Stimulated activated naive CD8-positive, alpha-beta T cell treated with anti-CD3 and anti-CD28 coated beads, Interleukin-15, Interleukin-2, amounts not matched to agents 100 ng/mL and 50 ng/mL, for 24 hours (primary cell): ENCODE measurements at regions not wholly inside any gene's neighbourhood (a gene's known extent, or its start where the extent isn't known, plus 50 kb on each side); places are given as distances from the start of the nearest gene placed in this dataset.
"Not testable (repeated sequence)": the region's sequence is repeated elsewhere in the genome, so short reads cannot be mapped to it uniquely, and the experiment has no call there.

Source experiments
- H3K27ac Mint-ChIP-seq: one replicate; pipeline ENCODE4 v1.8.0; 2021; ENCODE audit warnings: mild to moderate bottlenecking, mixed read lengths
- H3K27me3 Mint-ChIP-seq: one replicate; pipeline ENCODE4 v1.8.0; 2021; ENCODE audit warnings: mixed read lengths
- H3K36me3 Mint-ChIP-seq: one replicate; pipeline ENCODE4 v1.8.0; 2021; ENCODE audit warnings: low read depth, mixed read lengths
- H3K4me1 Mint-ChIP-seq: one replicate; pipeline ENCODE4 v1.8.0; 2021; ENCODE audit warnings: low read depth, mixed read lengths
- H3K4me3 Mint-ChIP-seq: one replicate; pipeline ENCODE4 v1.8.0; 2021; ENCODE audit warnings: mild to moderate bottlenecking, mixed read lengths
- H3K9me3 Mint-ChIP-seq: one replicate; pipeline ENCODE4 v1.8.0; 2021; ENCODE audit warnings: mixed read lengths

DNA sequence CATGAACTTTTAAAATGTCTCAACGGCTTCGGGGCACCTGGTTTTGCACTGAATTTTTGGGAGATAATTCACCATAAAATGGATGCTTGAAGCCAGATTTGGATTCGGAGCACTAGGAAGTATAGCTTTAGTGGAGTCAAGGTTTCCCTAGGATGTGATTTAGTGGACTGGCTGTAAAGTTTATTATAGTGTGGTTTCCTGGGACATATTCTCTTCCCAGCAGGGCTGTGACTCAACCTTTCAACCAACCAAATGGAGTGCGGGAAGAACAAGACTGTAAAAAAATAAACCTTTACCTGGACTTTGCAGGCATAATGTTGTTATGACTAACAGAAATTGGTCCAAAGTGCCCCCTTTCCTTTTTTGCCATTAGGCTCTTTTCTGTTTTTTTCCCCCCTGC lies 327.4 kb upstream of the MAN1A1 start:
- Mint-ChIP-seq H3K36me3 (no peaks in the 10 kb centered on the region), H3K27me3 (no peaks in the 10 kb centered on the region), H3K4me3 (no peak overlapping the region), H3K9me3 (no peaks in the 10 kb centered on the region), H3K27ac (no peak overlapping the region), H3K4me1 (no peaks in the 10 kb centered on the region)

DNA sequence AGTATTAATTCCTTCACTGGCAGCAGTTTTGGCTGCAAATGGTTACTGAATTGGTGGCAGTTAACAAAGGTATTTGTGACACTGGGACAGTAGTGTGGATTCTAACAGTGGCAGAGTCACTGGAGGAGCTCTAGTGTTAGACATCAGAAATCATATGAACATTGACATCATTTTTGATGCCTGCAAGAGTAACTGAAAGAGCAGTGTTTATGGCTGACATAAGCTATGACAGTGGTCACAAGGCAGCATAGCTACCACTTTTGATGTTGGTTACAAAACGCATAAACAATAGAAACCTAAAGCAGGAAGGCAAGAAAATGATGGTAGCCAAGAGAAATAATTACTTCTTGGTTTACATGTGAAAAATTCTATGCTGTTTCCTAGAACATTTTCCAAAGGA lies 326.7 kb upstream of the MAN1A1 start:
- H3K27ac Mint-ChIP-seq, result no peak overlapping the region
- H3K27me3 Mint-ChIP-seq, result no peaks in the 10 kb centered on the region
- no peaks in the 10 kb centered on the region for H3K36me3 Mint-ChIP-seq
- no peaks in the 10 kb centered on the region for H3K9me3 Mint-ChIP-seq
- no peaks in the 10 kb centered on the region for H3K4me1 Mint-ChIP-seq
- H3K4me3 Mint-ChIP-seq, result no peak overlapping the region

DNA sequence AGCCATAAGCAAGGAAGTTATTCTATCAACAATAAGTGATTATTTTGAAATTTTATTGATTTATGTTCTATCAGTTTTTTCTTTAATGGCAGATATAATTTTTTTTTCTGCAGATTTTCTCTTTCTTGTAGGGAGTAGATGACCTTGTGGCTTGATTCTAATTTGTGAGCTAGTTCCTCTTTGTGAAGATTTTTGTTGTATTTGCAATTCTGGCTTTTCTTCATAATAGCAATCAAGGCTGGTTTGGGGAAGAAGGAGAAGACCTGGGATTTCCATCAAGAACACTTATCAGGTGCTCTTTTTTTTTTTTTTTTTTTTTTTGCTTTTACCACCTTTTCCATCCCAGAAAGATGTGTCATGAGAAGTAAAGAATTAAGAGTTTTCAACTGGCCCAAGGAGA lies 324.2 kb upstream of the MAN1A1 start:
- H3K4me1 Mint-ChIP-seq, result peaks cover 5% of the 10 kb centered on the region
- no peaks in the 10 kb centered on the region for H3K36me3 Mint-ChIP-seq
- no peaks in the 10 kb centered on the region for H3K27me3 Mint-ChIP-seq
- no peak overlapping the region for H3K4me3 Mint-ChIP-seq
- H3K27ac Mint-ChIP-seq, result no peak overlapping the region
- no peaks in the 10 kb centered on the region for H3K9me3 Mint-ChIP-seq

DNA sequence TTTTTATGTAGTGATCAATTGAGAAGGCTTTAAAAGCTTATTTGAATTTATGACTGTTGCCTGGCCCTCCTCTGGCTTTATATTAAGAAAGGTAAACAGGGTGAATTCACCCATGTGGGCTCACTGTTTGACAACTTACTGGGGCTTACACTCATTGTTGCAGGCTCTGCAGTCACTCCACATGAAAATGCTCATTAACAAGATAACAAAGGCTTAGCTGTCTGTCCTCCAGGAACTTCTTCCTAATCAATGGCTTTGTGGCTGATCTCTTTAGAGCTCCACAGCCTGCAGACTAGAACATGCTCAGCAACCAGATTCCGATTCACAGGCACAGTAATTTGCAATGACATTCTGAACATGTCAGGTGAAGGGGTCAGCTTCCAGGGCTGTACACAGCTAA lies 323.2 kb upstream of the MAN1A1 start:
- Mint-ChIP-seq H3K4me3 (no peak overlapping the region), H3K36me3 (no peaks in the 10 kb centered on the region), H3K27ac (no peak overlapping the region), H3K27me3 (no peaks in the 10 kb centered on the region), H3K9me3 (no peaks in the 10 kb centered on the region), H3K4me1 (peaks cover 5% of the 10 kb centered on the region)

DNA sequence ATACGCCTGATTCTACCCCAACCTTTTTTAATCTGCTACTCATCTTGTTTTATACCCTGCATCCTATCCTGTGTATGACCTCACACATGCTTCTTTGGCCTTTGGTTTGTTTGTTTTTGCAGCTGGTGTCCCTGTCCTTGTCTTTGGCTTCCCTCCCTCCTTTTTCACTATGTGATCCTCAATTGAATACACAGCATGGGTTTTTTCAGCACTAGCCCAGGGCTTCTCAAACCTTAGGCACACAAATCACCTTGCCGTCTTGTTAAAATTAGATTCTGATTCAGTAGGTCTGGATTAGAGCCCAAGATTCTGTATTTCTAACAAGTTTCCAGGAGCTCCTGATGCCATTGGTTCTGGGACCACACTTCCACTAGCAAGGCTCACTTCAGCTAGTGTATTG lies 321.5 kb upstream of the MAN1A1 start:
- Mint-ChIP-seq H3K27ac (no peak overlapping the region), H3K36me3 (no peaks in the 10 kb centered on the region), H3K27me3 (no peaks in the 10 kb centered on the region), H3K4me3 (no peak overlapping the region), H3K4me1 (peaks cover 5% of the 10 kb centered on the region), H3K9me3 (no peaks in the 10 kb centered on the region)

DNA sequence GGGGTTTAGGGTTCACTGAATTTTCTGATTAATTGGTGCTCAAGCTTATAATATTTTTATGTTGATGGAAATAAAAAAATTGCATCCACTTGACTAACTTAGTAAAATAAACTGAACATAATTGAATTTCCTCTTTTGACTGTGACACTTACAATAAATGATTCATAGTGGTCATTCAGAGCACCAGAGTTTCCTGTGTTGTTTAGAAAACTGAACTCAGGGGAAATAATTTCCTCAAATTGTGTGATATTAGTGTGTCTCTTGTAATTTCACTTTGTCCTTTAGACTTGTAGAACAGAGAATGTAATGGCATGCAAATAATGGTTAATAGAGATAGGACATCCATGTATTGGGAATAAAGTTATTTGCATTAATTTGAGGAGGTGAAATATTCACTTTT lies 319.7 kb upstream of the MAN1A1 start:
- Mint-ChIP-seq H3K27ac (no peak overlapping the region), H3K27me3 (no peaks in the 10 kb centered on the region), H3K4me3 (no peak overlapping the region), H3K9me3 (no peaks in the 10 kb centered on the region), H3K36me3 (no peaks in the 10 kb centered on the region), H3K4me1 (peaks cover 5% of the 10 kb centered on the region)

DNA sequence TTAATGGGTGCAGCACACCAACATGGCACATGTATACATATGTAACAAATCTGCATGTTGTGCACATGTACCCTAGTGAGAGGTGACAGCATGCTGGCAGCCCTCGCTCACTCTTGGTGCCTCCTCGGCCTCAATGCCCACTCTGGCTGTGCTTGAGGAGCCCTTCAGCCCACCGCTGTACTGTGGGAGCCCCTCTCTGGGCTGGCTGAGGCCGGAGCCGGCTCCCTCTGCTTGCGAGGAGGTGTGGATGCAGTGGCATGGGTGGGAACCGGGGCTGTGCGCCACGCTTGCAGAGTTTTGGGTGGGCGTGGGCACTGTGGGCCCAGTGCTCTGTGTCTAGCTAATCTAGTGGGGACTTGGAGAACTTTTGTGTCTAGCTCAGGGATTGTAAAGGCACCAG lies 315.9 kb upstream of the MAN1A1 start:
- not testable (repeated sequence) for H3K4me1 Mint-ChIP-seq, H3K27me3 Mint-ChIP-seq, H3K36me3 Mint-ChIP-seq, H3K27ac Mint-ChIP-seq, H3K4me3 Mint-ChIP-seq, H3K9me3 Mint-ChIP-seq

DNA sequence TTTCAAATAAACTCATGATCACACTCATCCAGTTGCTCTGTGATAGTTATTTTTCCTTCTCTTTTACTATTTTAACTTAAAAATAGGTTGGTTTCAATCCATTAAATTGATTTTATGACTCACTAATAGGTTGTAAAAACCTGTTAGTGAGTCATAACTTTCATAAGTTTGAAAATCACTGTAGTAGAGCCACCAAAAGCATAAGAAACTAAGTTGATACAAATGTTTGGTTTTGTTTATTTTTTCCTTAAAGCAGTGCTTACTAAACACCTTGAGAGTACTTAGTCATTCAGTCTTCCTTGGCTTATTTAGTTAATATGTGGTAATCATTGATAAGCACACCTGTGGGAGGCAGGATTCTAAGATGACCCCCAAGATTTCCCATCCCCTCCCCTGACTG lies 312.1 kb upstream of the MAN1A1 start:
- no peak overlapping the region for H3K4me3 Mint-ChIP-seq
- no peaks in the 10 kb centered on the region for H3K4me1 Mint-ChIP-seq
- H3K36me3 Mint-ChIP-seq, result no peaks in the 10 kb centered on the region
- no peaks in the 10 kb centered on the region for H3K27me3 Mint-ChIP-seq
- no peak overlapping the region for H3K27ac Mint-ChIP-seq
- H3K9me3 Mint-ChIP-seq, result no peaks in the 10 kb centered on the region

DNA sequence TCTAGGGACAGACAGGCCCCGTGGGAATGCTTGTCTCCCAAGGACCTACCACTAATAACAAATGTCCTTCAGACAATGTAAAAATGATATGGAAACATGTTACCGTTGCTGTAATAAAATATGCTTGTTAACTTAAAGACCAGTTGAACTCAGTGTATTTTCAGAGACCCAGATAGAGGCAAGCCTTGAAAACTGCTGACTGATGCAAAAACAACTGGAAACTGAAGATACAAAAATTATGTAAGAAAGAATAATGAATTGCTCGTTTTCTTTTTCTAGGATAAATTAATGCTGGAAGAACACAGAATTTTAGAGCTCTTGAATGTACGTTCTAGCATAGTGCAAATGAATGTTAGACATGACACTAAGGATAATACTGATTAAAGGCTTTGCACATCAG lies 311.5 kb upstream of the MAN1A1 start:
- no peaks in the 10 kb centered on the region for H3K36me3 Mint-ChIP-seq
- H3K4me1 Mint-ChIP-seq, result no peaks in the 10 kb centered on the region
- H3K27ac Mint-ChIP-seq, result no peak overlapping the region
- H3K9me3 Mint-ChIP-seq, result no peaks in the 10 kb centered on the region
- H3K27me3 Mint-ChIP-seq, result no peaks in the 10 kb centered on the region
- H3K4me3 Mint-ChIP-seq, result no peak overlapping the region

DNA sequence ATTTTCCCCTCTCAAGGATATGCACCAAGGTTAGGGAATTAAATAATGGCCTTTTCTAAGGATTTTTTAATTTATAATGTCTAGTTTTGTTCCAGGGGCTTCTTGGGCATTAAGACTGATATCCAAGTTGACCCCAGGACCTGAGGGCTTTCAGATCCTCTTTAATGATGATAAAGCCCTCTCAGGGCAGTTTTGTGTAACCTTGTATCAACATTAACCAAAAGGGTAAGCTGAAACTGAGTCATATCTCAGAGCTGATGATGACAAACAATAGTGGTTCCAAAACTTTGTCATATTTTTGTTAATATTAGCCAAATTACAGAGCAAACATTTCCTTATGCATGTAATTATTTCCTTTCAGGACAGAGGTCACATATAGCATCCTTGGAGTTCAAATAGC lies 309.4 kb upstream of the MAN1A1 start:
- H3K4me3 Mint-ChIP-seq, result no peak overlapping the region
- no peaks in the 10 kb centered on the region for H3K27me3 Mint-ChIP-seq
- H3K4me1 Mint-ChIP-seq, result no peaks in the 10 kb centered on the region
- no peak overlapping the region for H3K27ac Mint-ChIP-seq
- H3K9me3 Mint-ChIP-seq, result no peaks in the 10 kb centered on the region
- no peaks in the 10 kb centered on the region for H3K36me3 Mint-ChIP-seq

DNA sequence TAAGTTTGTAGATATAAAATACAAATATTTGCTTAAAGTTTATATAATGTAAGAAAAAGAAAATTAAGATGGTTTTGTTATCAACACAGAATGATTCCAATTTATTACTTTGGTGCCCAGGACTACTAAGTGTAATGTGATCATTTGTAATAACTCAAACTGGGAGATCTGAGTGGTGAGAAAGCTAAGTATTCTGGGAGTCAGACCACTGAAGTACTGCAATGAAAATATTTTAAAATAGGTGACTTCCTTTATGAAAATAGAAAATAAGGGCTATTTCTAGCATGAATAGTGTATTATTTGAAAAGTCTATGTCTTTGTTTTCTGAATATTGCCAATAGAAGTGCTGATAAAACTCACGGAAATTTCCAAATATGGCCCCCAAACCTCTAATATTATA lies 305.6 kb upstream of the MAN1A1 start:
- Mint-ChIP-seq H3K4me3 (no peak overlapping the region), H3K27ac (no peak overlapping the region), H3K4me1 (no peaks in the 10 kb centered on the region)

DNA sequence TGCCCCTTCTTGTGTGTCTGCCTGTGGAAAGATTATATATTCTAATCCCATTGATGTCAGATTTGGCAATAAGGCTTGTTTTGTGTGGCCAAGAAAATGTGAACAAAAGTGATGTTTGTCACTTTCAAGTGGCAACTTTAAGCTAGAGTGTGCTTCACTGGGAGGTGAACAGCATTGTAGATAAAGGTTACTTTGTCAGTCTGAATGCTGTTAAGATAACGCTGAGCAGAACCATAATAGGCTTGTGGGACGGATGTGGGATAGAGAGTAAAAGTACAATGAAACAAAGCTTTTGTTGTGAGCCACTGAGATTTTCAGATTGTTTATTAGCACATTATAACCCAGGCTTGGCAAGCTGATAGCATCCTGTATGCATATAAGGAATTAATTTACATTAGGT lies 303.8 kb upstream of the MAN1A1 start:
- Mint-ChIP-seq H3K36me3 (no peaks in the 10 kb centered on the region), H3K4me3 (no peak overlapping the region), H3K9me3 (no peaks in the 10 kb centered on the region), H3K27me3 (no peaks in the 10 kb centered on the region), H3K4me1 (no peaks in the 10 kb centered on the region), H3K27ac (no peak overlapping the region)

More for the DNA sequence above, 305.6 kb upstream of the MAN1A1 start:
- Mint-ChIP-seq H3K27me3 (no peaks in the 10 kb centered on the region), H3K9me3 (no peaks in the 10 kb centered on the region), H3K36me3 (no peaks in the 10 kb centered on the region)

DNA sequence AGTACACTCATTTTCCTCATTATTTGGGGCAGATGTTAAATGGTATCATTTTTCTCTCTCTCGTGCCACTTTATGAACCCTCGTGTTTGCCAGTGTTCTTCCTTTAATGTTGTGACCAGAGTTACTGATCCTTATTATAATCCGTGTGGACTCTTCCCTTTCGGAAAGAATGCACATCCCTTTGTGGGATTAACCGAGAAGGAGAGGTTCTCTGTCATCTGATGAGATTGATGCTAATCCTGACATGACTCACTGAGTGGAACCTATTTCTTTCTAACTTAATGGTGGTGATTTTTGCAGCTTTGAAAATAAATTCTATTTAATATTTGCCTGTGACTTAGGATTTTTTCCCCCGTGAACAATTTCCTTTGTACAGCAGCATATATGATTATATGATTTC lies 300.0 kb upstream of the MAN1A1 start:
- no peaks in the 10 kb centered on the region for H3K27me3 Mint-ChIP-seq
- H3K4me3 Mint-ChIP-seq, result no peak overlapping the region
- no peak overlapping the region for H3K27ac Mint-ChIP-seq
- H3K9me3 Mint-ChIP-seq, result no peaks in the 10 kb centered on the region
- no peaks in the 10 kb centered on the region for H3K36me3 Mint-ChIP-seq
- H3K4me1 Mint-ChIP-seq, result no peaks in the 10 kb centered on the region

DNA sequence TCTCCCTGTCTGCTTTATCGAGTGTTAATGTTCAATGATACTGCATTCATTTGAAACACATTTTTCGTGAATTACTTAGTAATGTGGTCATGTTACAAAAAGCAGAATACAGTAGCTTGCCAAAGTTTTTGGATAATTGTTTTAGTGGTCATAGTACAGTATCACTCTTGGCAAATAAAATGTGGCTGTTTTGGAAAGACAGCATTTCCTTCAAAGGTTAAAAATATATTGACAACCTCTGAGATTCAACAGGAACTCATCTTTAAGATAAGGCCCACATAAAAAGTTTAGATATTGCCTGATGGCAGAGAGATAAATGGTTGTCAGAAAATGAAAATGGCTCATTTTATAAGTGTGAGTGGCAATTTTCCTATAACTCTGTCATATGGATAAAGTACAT lies 297.7 kb upstream of the MAN1A1 start:
- no peaks in the 10 kb centered on the region for H3K9me3 Mint-ChIP-seq
- no peaks in the 10 kb centered on the region for H3K36me3 Mint-ChIP-seq
- no peaks in the 10 kb centered on the region for H3K4me1 Mint-ChIP-seq
- no peak overlapping the region for H3K27ac Mint-ChIP-seq
- no peaks in the 10 kb centered on the region for H3K27me3 Mint-ChIP-seq
- H3K4me3 Mint-ChIP-seq, result no peak overlapping the region

DNA sequence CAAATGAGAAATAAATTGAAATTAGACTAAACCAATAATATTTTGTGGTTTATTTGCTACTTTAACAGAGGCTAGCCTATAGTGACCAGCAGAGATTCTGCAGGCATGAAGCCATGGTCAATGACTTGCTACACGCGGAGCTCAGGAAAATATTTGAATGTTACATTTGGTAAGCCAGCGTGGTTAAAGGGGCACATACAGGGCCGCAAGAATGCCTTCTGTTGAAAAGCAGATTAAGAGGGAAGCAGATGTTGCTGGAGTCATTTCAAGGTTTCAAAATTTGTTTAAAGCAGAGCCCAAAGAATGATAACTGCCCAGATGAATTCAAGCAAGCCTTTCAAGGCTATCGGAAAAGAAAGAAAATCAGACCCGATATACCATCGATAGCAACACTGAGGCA lies 294.3 kb upstream of the MAN1A1 start:
- Mint-ChIP-seq H3K4me1 (no peaks in the 10 kb centered on the region), H3K27me3 (no peaks in the 10 kb centered on the region), H3K9me3 (no peaks in the 10 kb centered on the region), H3K27ac (no peak overlapping the region), H3K36me3 (no peaks in the 10 kb centered on the region), H3K4me3 (no peak overlapping the region)

DNA sequence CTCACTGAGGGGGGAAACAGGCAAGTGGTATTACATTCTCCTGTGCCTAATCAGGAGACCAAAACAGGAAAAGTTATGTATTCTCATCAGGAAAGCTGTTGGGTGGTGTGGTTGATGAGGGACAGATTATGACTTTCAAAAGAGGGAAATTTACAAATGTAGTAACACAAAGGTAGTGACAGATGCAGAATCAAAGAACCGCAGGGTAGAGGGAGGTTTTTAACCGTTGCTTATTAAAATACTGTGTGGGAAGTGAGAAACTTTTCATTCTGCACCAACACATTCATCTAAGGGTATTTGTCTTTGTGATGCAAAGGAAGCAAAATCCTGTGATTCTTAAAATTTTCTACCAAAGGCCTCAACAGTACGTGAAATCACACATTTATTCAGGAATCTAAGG lies 288.2 kb upstream of the MAN1A1 start:
- no peak overlapping the region for H3K27ac Mint-ChIP-seq
- peaks cover 5% of the 10 kb centered on the region for H3K4me1 Mint-ChIP-seq
- no peaks in the 10 kb centered on the region for H3K36me3 Mint-ChIP-seq
- H3K27me3 Mint-ChIP-seq, result no peaks in the 10 kb centered on the region
- no peaks in the 10 kb centered on the region for H3K9me3 Mint-ChIP-seq
- H3K4me3 Mint-ChIP-seq, result no peak overlapping the region

DNA sequence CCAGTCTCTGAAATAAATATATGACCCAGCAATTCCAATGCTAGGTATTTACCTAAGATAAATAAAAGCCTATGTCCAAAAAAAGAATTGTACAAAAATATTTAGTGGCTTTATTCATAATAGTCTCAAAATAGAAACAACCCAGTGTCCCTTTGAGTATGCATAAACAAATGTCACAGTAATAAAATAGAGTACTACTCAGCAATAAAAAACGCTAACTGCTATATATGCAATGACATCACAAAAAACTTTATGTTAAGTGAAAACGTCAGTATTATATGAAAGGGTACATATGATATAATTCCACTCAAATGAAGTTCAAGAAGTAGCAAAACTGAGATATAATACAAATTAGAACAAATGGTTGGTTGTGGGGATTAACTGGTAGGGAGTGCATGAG lies 286.5 kb upstream of the MAN1A1 start:
- no peaks in the 10 kb centered on the region for H3K9me3 Mint-ChIP-seq
- H3K27me3 Mint-ChIP-seq, result peaks cover 3% of the 10 kb centered on the region
- H3K36me3 Mint-ChIP-seq, result no peaks in the 10 kb centered on the region
- H3K4me1 Mint-ChIP-seq, result peaks cover 5% of the 10 kb centered on the region
- H3K4me3 Mint-ChIP-seq, result no peak overlapping the region
- H3K27ac Mint-ChIP-seq, result no peak overlapping the region
